OCI-LY1 (cell line): ENCODE measurements at regions not wholly inside any gene's neighbourhood (a gene's known extent, or its start where the extent isn't known, plus 50 kb on each side); places are given as distances from the start of the nearest gene placed in this dataset.

Experiments used
- H2AFZ ChIP-seq: fragments of 200-600 bp; sonication (generic), shearing (Covaris generic); 2 replicates; pipeline ENCODE4 v1.6.0; 2014; ENCODE audit warnings: antibody characterized with exemption, mild to moderate bottlenecking, low read length
- H3F3A ChIP-seq: fragments of 200-600 bp; sonication (generic), shearing (Covaris generic); 2 replicates; pipeline ENCODE4 v1.6.0; 2014; ENCODE audit warnings: mild to moderate bottlenecking, antibody characterized with exemption, low read length, moderate library complexity; ENCODE audit not compliant: insufficient read depth
- H3K27ac ChIP-seq: fragments of 200-600 bp; sonication (generic); 2 replicates; pipeline ENCODE4 v1.5.1; 2014; ENCODE audit warnings: low read length, mixed run types, mild to moderate bottlenecking, low read depth; ENCODE audit not compliant: poor library complexity, severe bottlenecking
- H3K27me3 ChIP-seq: fragments of 200-600 bp; sonication (generic); 2 replicates; pipeline ENCODE4 v1.6.0; 2014; ENCODE audit warnings: antibody characterized with exemption, mild to moderate bottlenecking, low read length, moderate library complexity; ENCODE audit not compliant: insufficient read depth
- H3K36me3 ChIP-seq: fragments of 200-600 bp; sonication (generic); 2 replicates; pipeline ENCODE4 v1.6.1; 2014; ENCODE audit warnings: mild to moderate bottlenecking, antibody characterized with exemption, low read length, moderate library complexity, mixed read lengths; ENCODE audit not compliant: insufficient read depth
- H3K4me1 ChIP-seq: fragments of 200-600 bp; sonication (generic); 2 replicates; pipeline ENCODE4 v1.5.1; 2014; ENCODE audit warnings: mild to moderate bottlenecking, low read length, moderate library complexity; ENCODE audit not compliant: insufficient read depth, severe bottlenecking
- H3K4me2 ChIP-seq: fragments of 200-600 bp; sonication (generic), shearing (Covaris generic); 2 replicates; pipeline ENCODE4 v1.6.1; 2014; ENCODE audit warnings: low read length
- H3K4me3 ChIP-seq: fragments of 200-600 bp; sonication (generic); 2 replicates; pipeline ENCODE4 v1.5.1; 2014; ENCODE audit warnings: low read length, low read depth, mild to moderate bottlenecking, mixed read lengths; ENCODE audit not compliant: poor library complexity, severe bottlenecking
- H3K79me2 ChIP-seq: fragments of 200-600 bp; shearing (Covaris generic); 2 replicates; pipeline ENCODE4 v1.6.1; 2016; ENCODE audit warnings: mixed run types, low read length, mixed read lengths; ENCODE audit not compliant: insufficient read depth
- H3K9ac ChIP-seq: fragments of 200-600 bp; sonication (generic), shearing (Covaris generic); 2 replicates; pipeline ENCODE4 v1.6.1; 2014; ENCODE audit warnings: mild to moderate bottlenecking, low read length, mixed read lengths
- H3K9me2 ChIP-seq: fragments of 200-600 bp; sonication (generic), shearing (Covaris generic); 2 replicates; pipeline ENCODE4 v1.6.1; 2014; ENCODE audit warnings: low read depth, mild to moderate bottlenecking, low read length, mixed read lengths
- H3K9me3 ChIP-seq: fragments of 200-600 bp; shearing (Covaris generic); 2 replicates; pipeline ENCODE4 v1.6.1; 2014; ENCODE audit warnings: low read length, mixed read lengths
- H4K20me1 ChIP-seq: fragments of 200-600 bp; sonication (generic), shearing (Covaris generic); 2 replicates; pipeline ENCODE4 v1.6.0; 2016; ENCODE audit warnings: mild to moderate bottlenecking, low read length; ENCODE audit not compliant: insufficient read depth
- CTCF ChIP-seq: fragments of 200-600 bp; sonication (generic), shearing (Covaris generic); IDR thresholded peaks from 2 replicates; pipeline ENCODE4 v1.5.1; 2017; ENCODE audit warnings: mild to moderate bottlenecking, antibody characterized with exemption, low read length, moderate library complexity, mixed read lengths
- EZH2 ChIP-seq: fragments of 200-600 bp; sonication (generic), shearing (Covaris generic); IDR thresholded peaks from 2 replicates; pipeline ENCODE4 v1.8.0; 2017; ENCODE audit warnings: borderline replicate concordance, mixed run types, mild to moderate bottlenecking, antibody characterized with exemption, low read length, moderate library complexity, mixed read lengths

GRCh38 chr5:60256546-60256945 lies 363.0 kb upstream of the PDE4D start:
- Histone ChIP-seq H2AFZ (no peak overlapping the region), H3K4me1 (no peaks in the 10 kb centered on the region), H3K36me3 (no peaks in the 10 kb centered on the region), H3K4me2 (no peak overlapping the region), H3K27ac (no peak overlapping the region), H3K9ac (no peak overlapping the region), H3K27me3 (no peaks in the 10 kb centered on the region), H3K4me3 (no peak overlapping the region), H4K20me1 (no peaks in the 10 kb centered on the region), H3K9me2 (no peaks in the 10 kb centered on the region), H3K79me2 (no peaks in the 10 kb centered on the region), H3K9me3 (no peaks in the 10 kb centered on the region), H3F3A (no peaks in the 10 kb centered on the region)
- TF ChIP-seq EZH2 (no peak), CTCF (no peak)

GRCh38 chr5:60248901-60249300 lies 355.4 kb upstream of the PDE4D start:
- Histone ChIP-seq H3K4me2 (peak overlapping the region; percentile 9; the same call in 1 of the 2 replicates), H3K27me3 (no peaks in the 10 kb centered on the region), H3K9me2 (no peaks in the 10 kb centered on the region), H3K79me2 (no peaks in the 10 kb centered on the region), H3K4me1 (peaks cover 20% of the 10 kb centered on the region), H3K36me3 (no peaks in the 10 kb centered on the region), H3K4me3 (no peak overlapping the region), H2AFZ (no peak overlapping the region), H3K9me3 (no peaks in the 10 kb centered on the region), H3K27ac (peak overlapping the region; percentile 42), H4K20me1 (no peaks in the 10 kb centered on the region), H3K9ac (no peak overlapping the region), H3F3A (no peaks in the 10 kb centered on the region)
- TF ChIP-seq CTCF: no peak
- no peak for TF ChIP-seq EZH2

- H3K27me3 ChIP-seq: no peaks in the 10 kb centered on the region
- TF ChIP-seq CTCF (no peak), EZH2 (no peak)
- H3K4me1 ChIP-seq: peaks cover 8% of the 10 kb centered on the region
- H3K27ac ChIP-seq: no peak overlapping the region
- no peaks in the 10 kb centered on the region for H4K20me1 ChIP-seq
- no peaks in the 10 kb centered on the region for H3K9me3 ChIP-seq
- no peaks in the 10 kb centered on the region for H3K36me3 ChIP-seq
- H3K9ac ChIP-seq: no peak overlapping the region
- H3K79me2 ChIP-seq: no peaks in the 10 kb centered on the region
- no peak overlapping the region for H3K4me3 ChIP-seq
- no peak overlapping the region for H3K4me2 ChIP-seq
- H3K9me2 ChIP-seq: no peaks in the 10 kb centered on the region
- no peaks in the 10 kb centered on the region for H3F3A ChIP-seq
- no peak overlapping the region for H2AFZ ChIP-seq
Measured at GRCh38 chr5:60243713-60244112, 350.2 kb upstream of the PDE4D start.
